Endodermal cell (in vitro differentiated cells): ENCODE measurements at regions not wholly inside any gene's neighbourhood (a gene's known extent, or its start where the extent isn't known, plus 50 kb on each side); places are given as distances from the start of the nearest gene placed in this dataset.

Experiments used
- DNase-seq: peaks from one replicate; pipeline ENCODE4 v3.0.0-alpha.2; 2017
- H3K27ac ChIP-seq: 2 replicates; pipeline ENCODE4 v1.5.1; 2013; ENCODE audit warnings: mild to moderate bottlenecking, low read depth, low read length, moderate library complexity
- H3K27me3 ChIP-seq: 2 replicates; pipeline ENCODE4 v1.6.1; 2013; ENCODE audit warnings: mild to moderate bottlenecking, low read length, moderate library complexity; ENCODE audit not compliant: insufficient read depth, control insufficient read depth, poor library complexity, severe bottlenecking
- H3K36me3 ChIP-seq: 2 replicates; pipeline ENCODE4 v1.7.0; 2013; ENCODE audit warnings: mild to moderate bottlenecking, low read length, moderate library complexity; ENCODE audit not compliant: control insufficient read depth, insufficient read depth
- H3K4me1 ChIP-seq: one replicate; pipeline ENCODE4 v1.7.0; 2013; ENCODE audit warnings: low read length; ENCODE audit not compliant: control insufficient read depth, insufficient read depth
- H3K4me3 ChIP-seq: 2 replicates; pipeline ENCODE4 v1.5.1; 2013; ENCODE audit warnings: mild to moderate bottlenecking, low read length, moderate library complexity
- H3K9ac ChIP-seq: 2 replicates; pipeline ENCODE4 v1.6.1; 2013; ENCODE audit warnings: mild to moderate bottlenecking, low read length, moderate library complexity; ENCODE audit not compliant: poor library complexity, severe bottlenecking; ENCODE audit errors: extremely low read depth
- H3K9me3 ChIP-seq: 2 replicates; pipeline ENCODE4 v1.6.1; 2013; ENCODE audit warnings: mild to moderate bottlenecking, low read length, moderate library complexity; ENCODE audit not compliant: control insufficient read depth
- H3K27ac Mint-ChIP-seq: 2 replicates; pipeline ENCODE4 v1.8.0; 2020; ENCODE audit warnings: mixed read lengths
- H3K27me3 Mint-ChIP-seq: 2 replicates; pipeline ENCODE4 v1.8.0; 2021; ENCODE audit warnings: mild to moderate bottlenecking, mixed read lengths; ENCODE audit not compliant: insufficient read depth
- H3K36me3 Mint-ChIP-seq: 2 replicates; pipeline ENCODE4 v1.8.0; 2020; ENCODE audit warnings: low read depth, mixed read lengths
- H3K4me1 Mint-ChIP-seq: 2 replicates; pipeline ENCODE4 v1.8.0; 2020; ENCODE audit warnings: mixed read lengths
- H3K4me3 Mint-ChIP-seq: 2 replicates; pipeline ENCODE4 v1.8.0; 2020; ENCODE audit warnings: mild to moderate bottlenecking, moderate library complexity, mixed read lengths
- H3K9me3 Mint-ChIP-seq: 2 replicates; pipeline ENCODE4 v1.8.0; 2020; ENCODE audit warnings: mild to moderate bottlenecking, mixed read lengths
- CTCF ChIP-seq: fragments of 200-600 bp; sonication (generic); conservative IDR thresholded peaks from 2 replicates; pipeline ENCODE4 v1.5.0; 2021; ENCODE audit warnings: antibody characterized with exemption, mild to moderate bottlenecking
- WGBS, 2 experiments: methylation state at CpG; one replicate each; pipeline versions ENCODE4 v1.1.5 to v1.1.7; 2013; ENCODE audit warnings: missing lambda C conversion rate in 2 of 2, mixed read lengths in 1 of 2; ENCODE audit not compliant: insufficient coverage in 1 of 2, insufficient read length in 1 of 2; 5-methylcytosine and 5-hydroxymethylcytosine counted together

- Histone ChIP-seq H3K27ac (no peak overlapping the region), H3K9ac (no peak overlapping the region), H3K9me3 (no peaks in the 10 kb centered on the region), H3K27me3 (no peaks in the 10 kb centered on the region), H3K36me3 (no peaks in the 10 kb centered on the region), H3K4me3 (no peak overlapping the region), H3K4me1 (peaks cover 6% of the 10 kb centered on the region)
- peaks cover 20% of the 10 kb centered on the region for H3K4me1 Mint-ChIP-seq
- no peak for TF ChIP-seq CTCF
- no peak overlapping the region for H3K4me3 Mint-ChIP-seq
- H3K27me3 Mint-ChIP-seq, result no peaks in the 10 kb centered on the region
- DNase-seq, result no peak
- H3K9me3 Mint-ChIP-seq, result no peaks in the 10 kb centered on the region
- no peak overlapping the region for H3K27ac Mint-ChIP-seq
- WGBS, 2 experiments, result 92 to 100% methylated on average over 3 to 5 of the region's 5 CpGs
- no peaks in the 10 kb centered on the region for H3K36me3 Mint-ChIP-seq
These were observed 296.7 kb upstream of the KLF6 start for GRCh38 chr10:4081685-4082111.

GRCh38 chr10:4080225-4080805, 295.3 kb upstream of the KLF6 start:
- H3K27me3 Mint-ChIP-seq, result no peaks in the 10 kb centered on the region
- 82 to 85% methylated on average over 6 to 7 of the region's 7 CpGs for WGBS, 2 experiments

GRCh38 chr10:4079803-4080202, 294.8 kb upstream of the KLF6 start:
- no peaks in the 10 kb centered on the region for H3K36me3 ChIP-seq
- Mint-ChIP-seq H3K27ac (no peak overlapping the region), H3K36me3 (no peaks in the 10 kb centered on the region)

More at GRCh38 chr10:4080225-4080805, 295.3 kb upstream of the KLF6 start:
- H3K36me3 ChIP-seq, result no peaks in the 10 kb centered on the region
- no peak overlapping the region for H3K9ac ChIP-seq
- peaks cover 15% of the 10 kb centered on the region for H3K4me1 Mint-ChIP-seq
- H3K27ac ChIP-seq, result no peak overlapping the region
- H3K27me3 ChIP-seq, result no peaks in the 10 kb centered on the region
- H3K4me1 ChIP-seq, result peaks cover 6% of the 10 kb centered on the region
- peaks cover 3% of the 10 kb centered on the region for H3K9me3 Mint-ChIP-seq
- no peak overlapping the region for H3K4me3 Mint-ChIP-seq
- no peak for DNase-seq
- no peak overlapping the region for H3K27ac Mint-ChIP-seq
- TF ChIP-seq CTCF, result no peak
- H3K36me3 Mint-ChIP-seq, result no peaks in the 10 kb centered on the region
- H3K4me3 ChIP-seq, result no peak overlapping the region
- no peaks in the 10 kb centered on the region for H3K9me3 ChIP-seq

More at GRCh38 chr10:4079803-4080202, 294.8 kb upstream of the KLF6 start:
- Histone ChIP-seq H3K4me1 (peaks cover 6% of the 10 kb centered on the region), H3K4me3 (no peak overlapping the region), H3K27me3 (no peaks in the 10 kb centered on the region), H3K9ac (no peak overlapping the region), H3K27ac (no peak overlapping the region), H3K9me3 (no peaks in the 10 kb centered on the region)
- WGBS, 2 experiments, result 95 to 100% methylated on average over 4 to 5 of the region's 5 CpGs
- no peak for DNase-seq
- TF ChIP-seq CTCF, result no peak
- H3K4me1 Mint-ChIP-seq, result peaks cover 15% of the 10 kb centered on the region
- peaks cover 6% of the 10 kb centered on the region for H3K9me3 Mint-ChIP-seq
- no peaks in the 10 kb centered on the region for H3K27me3 Mint-ChIP-seq
- H3K4me3 Mint-ChIP-seq, result no peak overlapping the region
